H1 (cell line): ENCODE measurements at regions not wholly inside any gene's neighbourhood (a gene's known extent, or its start where the extent isn't known, plus 50 kb on each side); places are given as distances from the start of the nearest gene placed in this dataset.

Experiments
- ASH2L ChIP-seq: fragments of 200-600, 300-600 bp; sonication (generic); IDR thresholded peaks from one replicate; pipeline ENCODE4 v1.7.1; 2017; ENCODE audit warnings: low read length
- ATF2 ChIP-seq: IDR thresholded peaks from 2 replicates; pipeline ENCODE4 v1.6.1; 2012; ENCODE audit warnings: low read length, inconsistent platforms
- BCL11A ChIP-seq, 2 experiments: IDR thresholded peaks; one replicate each; pipeline ENCODE4 v1.6.1; 2011; ENCODE audit warnings: low read depth in 2 of 2, low read length in 2 of 2, mild to moderate bottlenecking in 2 of 2
- CHD1 ChIP-seq: IDR thresholded peaks from 2 replicates; pipeline ENCODE4 v1.6.1; 2012; ENCODE audit warnings: low read depth, low read length, improper control_type of control experiment
- E2F6 ChIP-seq: IDR thresholded peaks from 2 replicates; pipeline ENCODE4 v1.6.1; 2012; ENCODE audit warnings: inconsistent platforms
- SP4 ChIP-seq: IDR thresholded peaks from 2 replicates; pipeline ENCODE4 v1.6.1; 2012; ENCODE audit warnings: low read length, inconsistent platforms

- TF ChIP-seq BCL11A (IDR thresholded peaks at IDR 0.05; ENCODE audit: low read depth in 2 of 2, low read length in 2 of 2) (no peak), CHD1 (no peak), SP4 (no peak), ASH2L (no peak), E2F6 (no peak), ATF2 (no peak)
- TF ChIP-seq, all 59 proteins: peak for 0
Measured at GRCh38 chrX:110989869-110990268, 106.1 kb upstream of the PAK3 start (continued).
